Stomach smooth muscle (tissue), 2 donors: ENCODE measurements at regions not wholly inside any gene's neighbourhood (a gene's known extent, or its start where the extent isn't known, plus 50 kb on each side); places are given as distances from the start of the nearest gene placed in this dataset.

Experiments used
- H3K27ac ChIP-seq: one replicate; pipeline ENCODE4 v1.7.0; 2013; ENCODE audit warnings: mild to moderate bottlenecking, low read length, inconsistent platforms
- H3K27me3 ChIP-seq, 2 donors: one replicate each; pipeline ENCODE4 v1.7.0; 2013; ENCODE audit warnings: low read length in 2 of 2; ENCODE audit not compliant: insufficient read depth in 2 of 2, control insufficient read depth in 1 of 2
- H3K36me3 ChIP-seq, 2 donors: one replicate each; pipeline ENCODE4 v1.7.0; 2013; ENCODE audit warnings: low read length in 2 of 2; ENCODE audit not compliant: control insufficient read depth in 2 of 2, insufficient read depth in 2 of 2
- H3K4me1 ChIP-seq: one replicate; pipeline ENCODE4 v1.7.0; 2013; ENCODE audit warnings: low read length; ENCODE audit not compliant: control insufficient read depth, insufficient read depth
- H3K4me3 ChIP-seq, 2 donors: one replicate each; pipeline ENCODE4 v1.7.0; 2013; ENCODE audit warnings: low read length in 2 of 2
- H3K9ac ChIP-seq, 2 donors: one replicate each; pipeline ENCODE4 v1.7.0; 2013; ENCODE audit warnings: low read length in 2 of 2, mild to moderate bottlenecking in 1 of 2
- H3K9me3 ChIP-seq, 2 donors: one replicate each; pipeline ENCODE4 v1.7.0; 2013; ENCODE audit warnings: low read length in 2 of 2; ENCODE audit not compliant: control insufficient read depth in 2 of 2
- donor health status: healthy.
- donor health status: Pancreatic carcinoma.

- Histone ChIP-seq H3K4me3 (no peak overlapping the region), H3K9me3 (no peaks in the 10 kb centered on the region), H3K9ac (no peak overlapping the region), H3K27me3 (no peaks in the 10 kb centered on the region), H3K4me1 (peaks cover 5% of the 10 kb centered on the region), H3K27ac (no peak overlapping the region), H3K36me3 (no peaks in the 10 kb centered on the region)
These were observed 64.4 kb upstream of the FUCA2 start for GRCh38 chr6:143575901-143576426.

- Histone ChIP-seq H3K4me1 (peaks cover 5% of the 10 kb centered on the region), H3K27ac (no peak overlapping the region)
These were observed 63.9 kb upstream of the FUCA2 start for GRCh38 chr6:143575440-143575839.

GRCh38 chr6:143570147-143570853 is 58.8 kb upstream of the FUCA2 start:
- H3K36me3 ChIP-seq, result no peaks in the 10 kb centered on the region
- H3K9me3 ChIP-seq, result no peaks in the 10 kb centered on the region
- no peaks in the 10 kb centered on the region for H3K27me3 ChIP-seq
- peaks cover 10% of the 10 kb centered on the region for H3K4me1 ChIP-seq
- H3K4me3 ChIP-seq, result no peak overlapping the region
- no peak overlapping the region for H3K9ac ChIP-seq
- no peak overlapping the region for H3K27ac ChIP-seq

More at GRCh38 chr6:143575440-143575839, 63.9 kb upstream of the FUCA2 start:
- no peaks in the 10 kb centered on the region for H3K36me3 ChIP-seq
- H3K9me3 ChIP-seq, result no peaks in the 10 kb centered on the region
- H3K27me3 ChIP-seq, result no peaks in the 10 kb centered on the region
- no peak overlapping the region for H3K9ac ChIP-seq
- no peak overlapping the region for H3K4me3 ChIP-seq

GRCh38 chr6:143569040-143569439 is 57.5 kb upstream of the FUCA2 start:
- Histone ChIP-seq H3K36me3 (no peaks in the 10 kb centered on the region), H3K9ac (no peak overlapping the region), H3K9me3 (no peaks in the 10 kb centered on the region), H3K4me3 (no peak overlapping the region), H3K27me3 (no peaks in the 10 kb centered on the region), H3K27ac (peak overlapping the region; percentile 37), H3K4me1 (peaks cover 10% of the 10 kb centered on the region)

GRCh38 chr6:143564484-143565017 is 53.0 kb upstream of the FUCA2 start:
- no peaks in the 10 kb centered on the region for H3K9me3 ChIP-seq
- H3K36me3 ChIP-seq, result no peaks in the 10 kb centered on the region
- H3K27ac ChIP-seq, result no peak overlapping the region
- H3K4me3 ChIP-seq, result no peak overlapping the region
- H3K4me1 ChIP-seq, result peaks cover 8% of the 10 kb centered on the region
- no peaks in the 10 kb centered on the region for H3K27me3 ChIP-seq
- H3K9ac ChIP-seq, result no peak overlapping the region

- H3K9ac ChIP-seq, result no peak overlapping the region
- H3K9me3 ChIP-seq, result no peaks in the 10 kb centered on the region
- no peak overlapping the region for H3K27ac ChIP-seq
- no peak overlapping the region for H3K4me3 ChIP-seq
- H3K27me3 ChIP-seq, result no peaks in the 10 kb centered on the region
- no peaks in the 10 kb centered on the region for H3K4me1 ChIP-seq
- H3K36me3 ChIP-seq, result no peaks in the 10 kb centered on the region
These were observed 50.6 kb upstream of the FUCA2 start for GRCh38 chr6:143562143-143562542.
